ENCODE measurements at regions not wholly inside any gene's neighbourhood (a gene's known extent, or its start where the extent isn't known, plus 50 kb on each side); places are given as distances from the start of the nearest gene placed in this dataset.

- H3K4me3 ChIP-seq (ENCODE audit: low read depth, low read length) = no peak overlapping the region
- H3K27me3 ChIP-seq (ENCODE audit: control insufficient read depth, insufficient read depth, low read length) = no peaks in the 10 kb centered on the region
- H3K9me3 ChIP-seq (ENCODE audit: control insufficient read depth, insufficient read depth, low read length) = 0 out of 2 replicates have a peak, but pooled peaks cover 5% of the 10 kb centered on the region
- no peak for DNase-seq (ENCODE audit: low read depth, low spot score)
- no peak overlapping the region for H3K27ac ChIP-seq (ENCODE audit: low read depth, low read length)
- TF ChIP-seq CTCF (IDR thresholded peaks at IDR 0.05; ENCODE audit: low read depth, low read length) = no peak
- CTCF ChIA-PET = interaction anchor here (0.5 kb wide), 1 partner anchor 1118 kb away, joined by 3 read pairs; no protein-coding TSS in a partner anchor
- POLR2A ChIA-PET = no interaction called here
These were observed 261.3 kb upstream of the MOCS1 start for GRCh38 chr6:40195428-40196134.

GRCh38 chr6:40194447-40195170 lies 260.3 kb upstream of the MOCS1 start:
- POLR2A ChIA-PET = no interaction called here
- CTCF ChIA-PET = no interaction called here
- Histone ChIP-seq H3K4me3 (ENCODE audit: low read depth, low read length) (no peak overlapping the region), H3K9me3 (ENCODE audit: control insufficient read depth, insufficient read depth, low read length) (0 out of 2 replicates have a peak, but pooled peaks cover 5% of the 10 kb centered on the region), H3K27me3 (ENCODE audit: control insufficient read depth, insufficient read depth, low read length) (no peaks in the 10 kb centered on the region), H3K27ac (ENCODE audit: low read depth, low read length) (no peak overlapping the region)
- DNase-seq (ENCODE audit: low read depth, low spot score) = no peak
- no peak for TF ChIP-seq CTCF (IDR thresholded peaks at IDR 0.05; ENCODE audit: low read depth, low read length)

- TF ChIP-seq CTCF (IDR thresholded peaks at IDR 0.05; ENCODE audit: low read depth, low read length) = no peak
- no peaks in the 10 kb centered on the region for H3K27me3 ChIP-seq (ENCODE audit: control insufficient read depth, insufficient read depth, low read length)
- no peak overlapping the region for H3K27ac ChIP-seq (ENCODE audit: low read depth, low read length)
- H3K4me3 ChIP-seq (ENCODE audit: low read depth, low read length) = no peak overlapping the region
- 0 out of 2 replicates have a peak, but pooled peaks cover 5% of the 10 kb centered on the region for H3K9me3 ChIP-seq (ENCODE audit: control insufficient read depth, insufficient read depth, low read length)
- ChIA-PET POLR2A (no interaction called here), CTCF (no interaction called here)
- DNase-seq (ENCODE audit: low read depth, low spot score) = no peak
These were observed 258.3 kb upstream of the MOCS1 start for GRCh38 chr6:40192516-40192915.

GRCh38 chr6:40188931-40189330 lies 254.7 kb upstream of the MOCS1 start:
- H3K9me3 ChIP-seq (ENCODE audit: control insufficient read depth, insufficient read depth, low read length) = peaks cover 2% of the 10 kb centered on the region; the same call in 1 of the 2 replicates
- CTCF ChIA-PET = no interaction called here
- no peak for TF ChIP-seq CTCF (IDR thresholded peaks at IDR 0.05; ENCODE audit: low read depth, low read length)
- no peak overlapping the region for H3K4me3 ChIP-seq (ENCODE audit: low read depth, low read length)
- no peaks in the 10 kb centered on the region for H3K27me3 ChIP-seq (ENCODE audit: control insufficient read depth, insufficient read depth, low read length)
- no peak for DNase-seq (ENCODE audit: low read depth, low spot score)
- no peak overlapping the region for H3K27ac ChIP-seq (ENCODE audit: low read depth, low read length)
- POLR2A ChIA-PET = no interaction called here

- Histone ChIP-seq H3K27ac (ENCODE audit: low read depth, low read length) (no peak overlapping the region), H3K4me3 (ENCODE audit: low read depth, low read length) (no peak overlapping the region), H3K9me3 (ENCODE audit: control insufficient read depth, insufficient read depth, low read length) (peaks cover 3% of the 10 kb centered on the region; the same call in 1 of the 2 replicates), H3K27me3 (ENCODE audit: control insufficient read depth, insufficient read depth, low read length) (no peaks in the 10 kb centered on the region)
- no peak for TF ChIP-seq CTCF (IDR thresholded peaks at IDR 0.05; ENCODE audit: low read depth, low read length)
- DNase-seq (ENCODE audit: low read depth, low spot score) = no peak
- CTCF ChIA-PET = no interaction called here
- POLR2A ChIA-PET = no interaction called here
These were observed 253.4 kb upstream of the MOCS1 start for GRCh38 chr6:40187535-40188144.
